HEK293 (cell line): ENCODE measurements at regions not wholly inside any gene's neighbourhood (a gene's known extent, or its start where the extent isn't known, plus 50 kb on each side); places are given as distances from the start of the nearest gene placed in this dataset.

ENCODE experiments used
- CTCF ChIA-PET: fragments of 350-600 bp; formaldehyde crosslinking; extraction: SDS; loops from one replicate; lab custom pipeline; 2021; ENCODE audit warnings: antibody characterized with exemption; lab: Yijun Ruan, JAX
- POLR2A ChIA-PET: fragments of 300-600 bp; formaldehyde crosslinking; extraction: SDS; loops from one replicate; lab custom pipeline; 2020; ENCODE audit warnings: antibody characterized with exemption, inconsistent platforms; lab: Yijun Ruan, JAX
- H3K27ac ChIP-seq: fragments of 200-500 bp; sonication (Bioruptor generic); 2 replicates; pipeline ENCODE4 v1.5.1; 2014; ENCODE audit warnings: low read depth, low read length, control low read depth, inconsistent platforms; ENCODE audit errors: extremely low read depth
- H3K36me3 ChIP-seq, 2 experiments: fragments of 200-500 bp in 1 of 2; sonication (Bioruptor generic) in 1 of 2; 1 replicate in 1 of 2; 2 replicates in 1 of 2; pipeline ENCODE4 v1.5.1; 2014 to 2017; ENCODE audit warnings: inconsistent platforms in 2 of 2, low read length in 2 of 2; ENCODE audit not compliant: control insufficient read depth in 2 of 2, insufficient read depth in 1 of 2
- H3K4me1 ChIP-seq: fragments of 200-500 bp; sonication (Bioruptor generic); 2 replicates; pipeline ENCODE4 v1.5.1; 2014; ENCODE audit warnings: mild to moderate bottlenecking, low read length, inconsistent platforms; ENCODE audit not compliant: control insufficient read depth, insufficient read depth
- H3K4me3 ChIP-seq: 2 replicates; pipeline ENCODE4 v1.5.1; 2011; ENCODE audit warnings: low read depth, mild to moderate bottlenecking, control low read depth, low read length, moderate library complexity
- H3K9me3 ChIP-seq: fragments of 200-500 bp; sonication (Bioruptor generic); 2 replicates; pipeline ENCODE4 v1.5.1; 2014; ENCODE audit warnings: low read depth, low read length, inconsistent platforms; ENCODE audit not compliant: control insufficient read depth, insufficient read depth
- HOXD13 ChIP-seq: sonication (generic); formaldehyde crosslinking; IDR thresholded peaks from 2 replicates; pipeline ENCODE4 v1.8.0; 2022; ENCODE audit warnings: missing genetic modification reagents, borderline replicate concordance
- IKZF3 ChIP-seq: fragments of 450-650 bp; IDR thresholded peaks from 2 replicates; pipeline ENCODE4 v1.5.0; 2018; ENCODE audit warnings: missing biosample characterization, mild to moderate bottlenecking, missing genetic modification characterization, moderate library complexity
- SP7 ChIP-seq: fragments of 450-650 bp; formaldehyde crosslinking; IDR thresholded peaks from 2 replicates; pipeline ENCODE4 v1.5.1; 2016; ENCODE audit warnings: missing biosample characterization, missing genetic modification characterization
- ZBTB21 ChIP-seq: fragments of 450-650 bp; formaldehyde crosslinking; IDR thresholded peaks from 2 replicates; pipeline ENCODE4 v1.5.1; 2017; ENCODE audit warnings: missing biosample characterization, missing genetic modification characterization
- ZBTB7A ChIP-seq: fragments of 450-650 bp; formaldehyde crosslinking; IDR thresholded peaks from 2 replicates; pipeline ENCODE4 v1.5.1; 2016; ENCODE audit warnings: low read depth, missing biosample characterization, missing genetic modification characterization
- ZNF121 ChIP-seq: fragments of 450-650 bp; formaldehyde crosslinking; IDR thresholded peaks from 2 replicates; pipeline ENCODE4 v1.5.1; 2016; ENCODE audit warnings: missing biosample characterization, missing genetic modification characterization
- ZNF132 ChIP-seq: fragments of 450-650 bp; formaldehyde crosslinking; IDR thresholded peaks from 2 replicates; pipeline ENCODE4 v1.5.1; 2017; ENCODE audit warnings: missing biosample characterization, missing genetic modification characterization, borderline replicate concordance
- ZNF175 ChIP-seq: fragments of 450-650 bp; formaldehyde crosslinking; IDR thresholded peaks from 2 replicates; pipeline ENCODE4 v1.5.1; 2016; ENCODE audit warnings: missing biosample characterization, missing genetic modification characterization
- ZNF221 ChIP-seq: fragments of 450-650 bp; formaldehyde crosslinking; IDR thresholded peaks from 2 replicates; pipeline ENCODE4 v1.5.1; 2017; ENCODE audit warnings: missing biosample characterization, missing genetic modification characterization, borderline replicate concordance
- ZNF311 ChIP-seq: fragments of 450-650 bp; formaldehyde crosslinking; IDR thresholded peaks from 2 replicates; pipeline ENCODE4 v1.5.1; 2017; ENCODE audit warnings: missing biosample characterization, missing genetic modification characterization, borderline replicate concordance
- ZNF514 ChIP-seq: fragments of 450-650 bp; formaldehyde crosslinking; IDR thresholded peaks from 2 replicates; pipeline ENCODE4 v1.5.1; 2016; ENCODE audit warnings: missing biosample characterization, missing genetic modification characterization
- ZNF555 ChIP-seq: fragments of 450-650 bp; formaldehyde crosslinking; conservative IDR thresholded peaks from 2 replicates; pipeline ENCODE4 v1.5.1; 2017; ENCODE audit warnings: missing biosample characterization, mild to moderate bottlenecking, missing genetic modification characterization, inconsistent platforms
- ZNF558 ChIP-seq: fragments of 450-650 bp; formaldehyde crosslinking; IDR thresholded peaks from 2 replicates; pipeline ENCODE4 v1.5.1; 2016; ENCODE audit warnings: missing biosample characterization, missing genetic modification characterization
- ZNF623 ChIP-seq: fragments of 450-650 bp; formaldehyde crosslinking; IDR thresholded peaks from 2 replicates; pipeline ENCODE4 v1.5.1; 2016; ENCODE audit warnings: missing biosample characterization, missing genetic modification characterization
- ZNF660 ChIP-seq: fragments of 450-650 bp; IDR thresholded peaks from 2 replicates; pipeline ENCODE4 v1.5.1; 2018; ENCODE audit warnings: missing biosample characterization, mild to moderate bottlenecking, missing genetic modification characterization
- ZNF664 ChIP-seq: fragments of 450-650 bp; formaldehyde crosslinking; IDR thresholded peaks from 2 replicates; pipeline ENCODE4 v1.5.1; 2016; ENCODE audit warnings: missing biosample characterization, missing genetic modification characterization
- ZNF701 ChIP-seq: fragments of 450-650 bp; formaldehyde crosslinking; IDR thresholded peaks from 2 replicates; pipeline ENCODE4 v1.5.1; 2016; ENCODE audit warnings: missing biosample characterization, missing genetic modification characterization
- ZNF747 ChIP-seq: fragments of 450-650 bp; formaldehyde crosslinking; IDR thresholded peaks from 2 replicates; pipeline ENCODE4 v1.5.1; 2016; ENCODE audit warnings: missing biosample characterization, missing genetic modification characterization
- TF ChIP-seq, protein P1 (sequence below): fragments of 450-650 bp; formaldehyde crosslinking; IDR thresholded peaks from 2 replicates; pipeline ENCODE4 v1.5.1; 2017; ENCODE audit warnings: missing biosample characterization, mild to moderate bottlenecking, missing genetic modification characterization, moderate library complexity
- TF ChIP-seq, protein P2 (sequence below): fragments of 450-650 bp; formaldehyde crosslinking; IDR thresholded peaks from 2 replicates; pipeline ENCODE4 v1.5.1; 2017; ENCODE audit warnings: missing biosample characterization, missing genetic modification characterization
- TF ChIP-seq, protein P3 (sequence below): fragments of 450-650 bp; formaldehyde crosslinking; IDR thresholded peaks from 2 replicates; pipeline ENCODE4 v1.5.1; 2017; ENCODE audit warnings: missing biosample characterization, missing genetic modification characterization
- TF ChIP-seq, protein P4 (sequence below): IDR thresholded peaks from 2 replicates; pipeline ENCODE4 v1.6.1; 2011; ENCODE audit warnings: mild to moderate bottlenecking, low read depth, low read length, borderline replicate concordance
- TF ChIP-seq, protein P5 (sequence below): fragments of 450-650 bp; formaldehyde crosslinking; IDR thresholded peaks from 2 replicates; pipeline ENCODE4 v1.5.1; 2016; ENCODE audit warnings: missing biosample characterization, missing genetic modification characterization

DNA sequence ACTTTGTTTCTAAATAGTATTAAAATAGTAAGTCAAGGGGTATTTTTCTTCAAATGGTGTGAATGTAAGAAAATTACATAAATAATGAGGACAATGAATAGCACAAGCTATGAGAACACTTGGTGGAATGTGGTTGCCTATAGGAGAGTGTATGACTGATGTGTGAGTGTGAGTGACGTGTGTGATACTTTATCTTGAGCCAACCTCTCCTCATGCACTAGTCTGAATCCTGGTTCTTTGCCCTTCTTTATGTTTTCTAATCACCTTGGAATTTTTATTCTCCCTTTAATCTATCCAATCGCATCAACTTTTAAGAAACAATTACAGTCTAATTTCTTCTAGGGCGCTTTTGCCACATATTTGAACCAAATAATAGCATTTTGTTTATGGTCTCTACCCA is 98.2 kb downstream of the YIPF7 start (continued):
- TF ChIP-seq, protein P1, sequence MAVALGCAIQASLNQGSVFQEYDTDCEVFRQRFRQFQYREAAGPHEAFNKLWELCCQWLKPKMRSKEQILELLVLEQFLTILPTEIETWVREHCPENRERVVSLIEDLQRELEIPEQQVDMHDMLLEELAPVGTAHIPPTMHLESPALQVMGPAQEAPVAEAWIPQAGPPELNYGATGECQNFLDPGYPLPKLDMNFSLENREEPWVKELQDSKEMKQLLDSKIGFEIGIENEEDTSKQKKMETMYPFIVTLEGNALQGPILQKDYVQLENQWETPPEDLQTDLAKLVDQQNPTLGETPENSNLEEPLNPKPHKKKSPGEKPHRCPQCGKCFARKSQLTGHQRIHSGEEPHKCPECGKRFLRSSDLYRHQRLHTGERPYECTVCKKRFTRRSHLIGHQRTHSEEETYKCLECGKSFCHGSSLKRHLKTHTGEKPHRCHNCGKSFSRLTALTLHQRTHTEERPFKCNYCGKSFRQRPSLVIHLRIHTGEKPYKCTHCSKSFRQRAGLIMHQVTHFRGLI (tag by site-specific recombination) = no peak
- TF ChIP-seq, protein P2, sequence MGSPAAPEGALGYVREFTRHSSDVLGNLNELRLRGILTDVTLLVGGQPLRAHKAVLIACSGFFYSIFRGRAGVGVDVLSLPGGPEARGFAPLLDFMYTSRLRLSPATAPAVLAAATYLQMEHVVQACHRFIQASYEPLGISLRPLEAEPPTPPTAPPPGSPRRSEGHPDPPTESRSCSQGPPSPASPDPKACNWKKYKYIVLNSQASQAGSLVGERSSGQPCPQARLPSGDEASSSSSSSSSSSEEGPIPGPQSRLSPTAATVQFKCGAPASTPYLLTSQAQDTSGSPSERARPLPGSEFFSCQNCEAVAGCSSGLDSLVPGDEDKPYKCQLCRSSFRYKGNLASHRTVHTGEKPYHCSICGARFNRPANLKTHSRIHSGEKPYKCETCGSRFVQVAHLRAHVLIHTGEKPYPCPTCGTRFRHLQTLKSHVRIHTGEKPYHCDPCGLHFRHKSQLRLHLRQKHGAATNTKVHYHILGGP (tag by site-specific recombination) = no peak
- TF ChIP-seq ZBTB7A (tag by site-specific recombination) (no peak), ZNF558 (tag by site-specific recombination) (no peak)

DNA sequence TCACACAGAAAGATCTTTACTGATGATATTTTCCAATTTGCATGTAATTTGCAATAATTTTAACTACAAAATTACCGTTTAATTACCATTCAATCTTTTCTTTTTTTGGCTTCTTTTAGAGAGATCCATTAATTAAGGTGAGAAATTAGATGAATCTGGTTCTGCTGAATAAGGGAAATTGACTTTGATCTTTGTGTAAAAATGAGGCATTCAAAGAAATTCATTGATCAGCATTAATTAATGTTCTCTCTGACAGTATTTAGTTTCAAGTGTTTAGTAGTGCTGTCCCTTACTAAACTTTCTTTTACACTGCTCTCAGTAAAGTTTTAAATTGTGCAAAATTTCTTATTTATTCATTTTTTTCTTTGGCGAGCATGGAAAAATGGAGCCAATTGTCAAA is 97.2 kb upstream of the KCTD8 start:
- ChIA-PET POLR2A (no interaction called here), CTCF (no interaction called here)
- no peaks in the 10 kb centered on the region for H3K4me1 ChIP-seq
- no peak for TF ChIP-seq ZNF664
- no peak for TF ChIP-seq ZNF555 (tag by site-specific recombination)
- no peak for TF ChIP-seq ZNF132
- TF ChIP-seq ZNF701 (tag by site-specific recombination) = no peak
- TF ChIP-seq, protein P3, sequence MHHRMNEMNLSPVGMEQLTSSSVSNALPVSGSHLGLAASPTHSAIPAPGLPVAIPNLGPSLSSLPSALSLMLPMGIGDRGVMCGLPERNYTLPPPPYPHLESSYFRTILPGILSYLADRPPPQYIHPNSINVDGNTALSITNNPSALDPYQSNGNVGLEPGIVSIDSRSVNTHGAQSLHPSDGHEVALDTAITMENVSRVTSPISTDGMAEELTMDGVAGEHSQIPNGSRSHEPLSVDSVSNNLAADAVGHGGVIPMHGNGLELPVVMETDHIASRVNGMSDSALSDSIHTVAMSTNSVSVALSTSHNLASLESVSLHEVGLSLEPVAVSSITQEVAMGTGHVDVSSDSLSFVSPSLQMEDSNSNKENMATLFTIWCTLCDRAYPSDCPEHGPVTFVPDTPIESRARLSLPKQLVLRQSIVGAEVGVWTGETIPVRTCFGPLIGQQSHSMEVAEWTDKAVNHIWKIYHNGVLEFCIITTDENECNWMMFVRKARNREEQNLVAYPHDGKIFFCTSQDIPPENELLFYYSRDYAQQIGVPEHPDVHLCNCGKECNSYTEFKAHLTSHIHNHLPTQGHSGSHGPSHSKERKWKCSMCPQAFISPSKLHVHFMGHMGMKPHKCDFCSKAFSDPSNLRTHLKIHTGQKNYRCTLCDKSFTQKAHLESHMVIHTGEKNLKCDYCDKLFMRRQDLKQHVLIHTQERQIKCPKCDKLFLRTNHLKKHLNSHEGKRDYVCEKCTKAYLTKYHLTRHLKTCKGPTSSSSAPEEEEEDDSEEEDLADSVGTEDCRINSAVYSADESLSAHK (tag by site-specific recombination) = no peak
- TF ChIP-seq IKZF3 (tag by site-specific recombination) = no peak
- no peak for TF ChIP-seq SP7 (tag by site-specific recombination)
- TF ChIP-seq ZNF121 (tag by site-specific recombination) = no peak
- TF ChIP-seq, protein P4, sequence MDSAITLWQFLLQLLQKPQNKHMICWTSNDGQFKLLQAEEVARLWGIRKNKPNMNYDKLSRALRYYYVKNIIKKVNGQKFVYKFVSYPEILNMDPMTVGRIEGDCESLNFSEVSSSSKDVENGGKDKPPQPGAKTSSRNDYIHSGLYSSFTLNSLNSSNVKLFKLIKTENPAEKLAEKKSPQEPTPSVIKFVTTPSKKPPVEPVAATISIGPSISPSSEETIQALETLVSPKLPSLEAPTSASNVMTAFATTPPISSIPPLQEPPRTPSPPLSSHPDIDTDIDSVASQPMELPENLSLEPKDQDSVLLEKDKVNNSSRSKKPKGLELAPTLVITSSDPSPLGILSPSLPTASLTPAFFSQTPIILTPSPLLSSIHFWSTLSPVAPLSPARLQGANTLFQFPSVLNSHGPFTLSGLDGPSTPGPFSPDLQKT = no peak
- TF ChIP-seq ZNF221 (tag by site-specific recombination) = no peak
- TF ChIP-seq ZNF514 (tag by site-specific recombination) = no peak
- no peak for TF ChIP-seq ZNF623
- no peak for TF ChIP-seq ZNF660 (tag by site-specific recombination)
- no peak for TF ChIP-seq ZNF747
- TF ChIP-seq ZNF311 (tag by site-specific recombination) = no peak
- no peak for TF ChIP-seq ZNF175 (tag by site-specific recombination)
- TF ChIP-seq HOXD13 (CRISPR knock-in tag) = no peak
- TF ChIP-seq, protein P5, sequence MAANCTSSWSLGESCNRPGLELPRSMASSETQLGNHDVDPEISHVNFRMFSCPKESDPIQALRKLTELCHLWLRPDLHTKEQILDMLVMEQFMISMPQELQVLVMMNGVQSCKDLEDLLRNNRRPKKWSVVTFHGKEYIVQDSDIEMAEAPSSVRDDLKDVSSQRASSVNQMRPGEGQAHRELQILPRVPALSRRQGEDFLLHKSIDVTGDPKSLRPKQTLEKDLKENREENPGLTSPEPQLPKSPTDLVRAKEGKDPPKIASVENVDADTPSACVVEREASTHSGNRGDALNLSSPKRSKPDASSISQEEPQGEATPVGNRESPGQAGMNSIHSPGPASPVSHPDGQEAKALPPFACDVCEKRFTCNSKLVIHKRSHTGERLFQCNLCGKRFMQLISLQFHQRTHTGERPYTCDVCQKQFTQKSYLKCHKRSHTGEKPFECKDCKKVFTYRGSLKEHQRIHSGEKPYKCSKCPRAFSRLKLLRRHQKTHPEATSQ (tag by site-specific recombination) = no peak
- TF ChIP-seq ZBTB21 (tag by site-specific recombination) = no peak
- no peaks in the 10 kb centered on the region for H3K9me3 ChIP-seq
- H3K27ac ChIP-seq = no peak overlapping the region
- no peak overlapping the region for H3K4me3 ChIP-seq
- H3K36me3 ChIP-seq = no peaks in the 10 kb centered on the region
